ENCODE measurements at regions not wholly inside any gene's neighbourhood (a gene's known extent, or its start where the extent isn't known, plus 50 kb on each side); places are given as distances from the start of the nearest gene placed in this dataset.
A peak's percentile ranks its signal among the peaks of the same experiment; 100 is the strongest.

DNA sequence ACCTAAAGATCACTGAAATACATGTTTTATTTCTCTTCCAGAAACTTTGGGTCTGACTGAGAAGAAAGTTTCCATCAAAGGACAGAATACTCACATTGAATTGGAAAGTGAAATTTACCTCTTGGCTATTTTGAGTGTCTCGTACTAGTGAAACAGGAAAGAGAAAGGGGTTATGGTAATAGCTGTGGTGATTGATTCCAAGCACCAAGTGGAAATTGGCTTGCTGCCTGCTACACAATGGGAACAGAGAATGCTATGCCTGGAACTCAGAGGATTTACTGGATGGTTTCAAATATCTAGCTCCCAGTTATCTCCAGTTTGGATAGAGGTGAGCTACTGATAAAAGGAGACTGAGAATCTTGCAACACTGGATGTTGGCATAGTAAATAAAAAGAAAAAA lies 492.8 kb upstream of the FSIP2 start (continued):
- TF ChIP-seq, protein P1, sequence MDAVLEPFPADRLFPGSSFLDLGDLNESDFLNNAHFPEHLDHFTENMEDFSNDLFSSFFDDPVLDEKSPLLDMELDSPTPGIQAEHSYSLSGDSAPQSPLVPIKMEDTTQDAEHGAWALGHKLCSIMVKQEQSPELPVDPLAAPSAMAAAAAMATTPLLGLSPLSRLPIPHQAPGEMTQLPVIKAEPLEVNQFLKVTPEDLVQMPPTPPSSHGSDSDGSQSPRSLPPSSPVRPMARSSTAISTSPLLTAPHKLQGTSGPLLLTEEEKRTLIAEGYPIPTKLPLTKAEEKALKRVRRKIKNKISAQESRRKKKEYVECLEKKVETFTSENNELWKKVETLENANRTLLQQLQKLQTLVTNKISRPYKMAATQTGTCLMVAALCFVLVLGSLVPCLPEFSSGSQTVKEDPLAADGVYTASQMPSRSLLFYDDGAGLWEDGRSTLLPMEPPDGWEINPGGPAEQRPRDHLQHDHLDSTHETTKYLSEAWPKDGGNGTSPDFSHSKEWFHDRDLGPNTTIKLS (IDR thresholded peaks at IDR 0.05; ENCODE audit: borderline replicate concordance, low read depth): no peak
- TF ChIP-seq HSF4 (CRISPR knock-in tag; IDR thresholded peaks at IDR 0.05; ENCODE audit: borderline replicate concordance): no peak

DNA sequence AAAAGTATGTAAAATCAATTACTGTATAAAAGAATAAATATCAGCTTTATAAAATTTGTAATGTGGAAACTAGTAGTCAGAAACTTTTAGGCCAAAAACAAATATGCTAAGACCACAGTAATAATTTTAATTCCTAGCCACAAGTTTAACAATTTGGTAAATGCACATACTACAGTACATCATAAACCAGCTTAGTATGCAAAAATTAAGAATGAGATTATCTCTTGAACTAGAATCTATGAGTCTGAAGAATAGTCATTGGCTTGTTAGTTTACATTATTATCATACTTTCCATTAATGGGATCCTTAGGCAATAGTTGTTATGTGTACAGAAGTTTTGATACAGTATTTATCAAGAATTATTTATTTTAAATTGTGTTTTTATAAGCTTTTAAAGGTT lies 491.9 kb upstream of the FSIP2 start:
- Histone ChIP-seq H2AFZ (ENCODE audit: low read depth, low read length) (no peak overlapping the region), H3K36me3 (ENCODE audit: control insufficient read depth, insufficient read depth, low read length) (no peaks in the 10 kb centered on the region), H3K9me1 (ENCODE audit: control insufficient read depth, insufficient read depth, low read length) (no peaks in the 10 kb centered on the region), H3K4me1 (replicated peaks in 1 of 2; ENCODE audit: control insufficient read depth in 2 of 2, insufficient read depth in 2 of 2, low read length in 2 of 2) (no peaks in the 10 kb centered on the region), H3K9me3 (replicated peaks; ENCODE audit: control insufficient read depth, insufficient read depth, low read depth, low read length) (no peaks in the 10 kb centered on the region), H3K4me2 (ENCODE audit: insufficient read depth, low read length) (no peak overlapping the region), H4K20me1 (replicated peaks; ENCODE audit: control insufficient read depth, insufficient read depth, low read length) (no peaks in the 10 kb centered on the region), H3K27ac (ENCODE audit: extremely low read depth, low read depth, low read length) (no peak overlapping the region), H3K79me2 (ENCODE audit: control insufficient read depth, insufficient read depth, low read length) (no peaks in the 10 kb centered on the region), H3K9ac (ENCODE audit: insufficient read depth in 1 of 2, low read depth in 2 of 2, low read length in 2 of 2) (no peak overlapping the region), H3K27me3 (ENCODE audit: control insufficient read depth in 2 of 2, insufficient read depth in 2 of 2, low read length in 2 of 2) (no peaks in the 10 kb centered on the region), H3K4me3 (no peak overlapping the region)
- CTCF ChIA-PET (ENCODE audit: low intra/inter-chr PET ratio): no interaction called here
- TF ChIP-seq ZNF143 (CRISPR knock-in tag; IDR thresholded peaks at IDR 0.05): no peak
- TF ChIP-seq ZNF316 (IDR thresholded peaks at IDR 0.05): peak; percentile 45; the same call in 1 of the 2 replicates
- ATAC-seq (no peak), FAIRE-seq (no peak), DNase-seq (ENCODE audit: extremely low read depth in 1 of 4, low spot score in 3 of 4) (no peak)
- BruUV-seq (replicated peaks): no TSS peak
- in situ Hi-C loops (cut with MboI) (no loop called here), intact Hi-C loops (cut with micrococcal nuclease) (no loop called here)
- POLR2A ChIA-PET: no interaction called here

DNA sequence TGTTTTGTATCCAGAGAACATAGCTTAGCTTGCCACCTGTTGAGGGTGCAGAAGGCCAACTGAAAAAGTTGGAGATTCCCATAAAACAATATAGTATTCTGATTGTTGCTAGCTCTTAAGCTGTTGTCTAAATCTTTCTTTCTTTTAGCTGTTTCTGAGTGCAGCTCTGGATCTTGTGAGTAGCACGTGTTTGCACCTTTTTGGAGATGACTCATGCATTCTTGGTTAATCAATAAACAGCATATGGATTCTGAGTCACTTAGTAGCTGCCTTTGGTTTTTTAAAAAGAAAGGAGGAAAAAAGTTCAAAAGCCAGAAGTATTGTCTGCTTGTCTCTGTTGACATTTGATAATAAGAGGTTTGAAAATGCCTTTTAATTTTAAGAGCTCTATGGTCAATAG lies 483.0 kb upstream of the FSIP2 start:
- Histone ChIP-seq H3K4me1 (replicated peaks in 1 of 2; ENCODE audit: control insufficient read depth in 2 of 2, insufficient read depth in 2 of 2, low read length in 2 of 2) (no peaks in the 10 kb centered on the region), H4K20me1 (replicated peaks; ENCODE audit: control insufficient read depth, insufficient read depth, low read length) (no peaks in the 10 kb centered on the region), H2AFZ (ENCODE audit: low read depth, low read length) (no peak overlapping the region), H3K27ac (ENCODE audit: extremely low read depth, low read depth, low read length) (no peak overlapping the region), H3K9ac (ENCODE audit: insufficient read depth in 1 of 2, low read depth in 2 of 2, low read length in 2 of 2) (no peak overlapping the region), H3K9me3 (replicated peaks; ENCODE audit: control insufficient read depth, insufficient read depth, low read depth, low read length) (0 out of 2 replicates have a peak, but pooled peaks cover 2% of the 10 kb centered on the region), H3K9me1 (ENCODE audit: control insufficient read depth, insufficient read depth, low read length) (no peaks in the 10 kb centered on the region), H3K36me3 (ENCODE audit: control insufficient read depth, insufficient read depth, low read length) (no peaks in the 10 kb centered on the region), H3K4me3 (no peak overlapping the region), H3K4me2 (ENCODE audit: insufficient read depth, low read length) (no peak overlapping the region), H3K27me3 (ENCODE audit: control insufficient read depth in 2 of 2, insufficient read depth in 2 of 2, low read length in 2 of 2) (no peaks in the 10 kb centered on the region), H3K79me2 (ENCODE audit: control insufficient read depth, insufficient read depth, low read length) (no peaks in the 10 kb centered on the region)
- DNase-seq (ENCODE audit: extremely low read depth in 1 of 4, low spot score in 3 of 4): no peak
- CTCF ChIA-PET (ENCODE audit: low intra/inter-chr PET ratio): no interaction called here
- intact Hi-C loops (cut with micrococcal nuclease) (no loop called here), in situ Hi-C loops (cut with MboI) (no loop called here)
- 0% methylated on average over 1 of the region's 1 CpG for WGBS (ENCODE audit: insufficient coverage, low coverage, missing lambda C conversion rate)
- FAIRE-seq: no peak
- no peak for TF ChIP-seq RFX5 (IDR thresholded peaks at IDR 0.05; ENCODE audit: low read depth, low read length)
- no peak for TF ChIP-seq SAP30 (IDR thresholded peaks at IDR 0.05; ENCODE audit: borderline replicate concordance, insufficient read depth, low read depth, low read length, poor library complexity, severe bottlenecking)
- no peak for ATAC-seq
- no TSS peak for BruUV-seq (replicated peaks)
- POLR2A ChIA-PET: no interaction called here
